Breast epithelium (tissue), 3 donors: ENCODE measurements at regions not wholly inside any gene's neighbourhood (a gene's known extent, or its start where the extent isn't known, plus 50 kb on each side); places are given as distances from the start of the nearest gene placed in this dataset.

Experiments used
- POLR2A ChIP-seq: fragments of 450-650 bp; IDR thresholded peaks from one replicate; pipeline ENCODE4 v1.6.1; 2016; ENCODE audit warnings: antibody characterized with exemption, mild to moderate bottlenecking, moderate library complexity
- POLR2AphosphoS5 ChIP-seq, 3 donors: sonication (generic); formaldehyde crosslinking; IDR thresholded peaks; one replicate each; pipeline ENCODE4 v1.6.1; 2017; ENCODE audit warnings: antibody characterized with exemption in 3 of 3
- TF ChIP-seq, protein P1 (sequence below), 3 donors: fragments of 450-650 bp; IDR thresholded peaks; one replicate each; pipeline ENCODE4 v1.5.1; 2016 to 2017; ENCODE audit warnings: antibody characterized with exemption in 3 of 3, mild to moderate bottlenecking in 3 of 3, moderate library complexity in 3 of 3

DNA sequence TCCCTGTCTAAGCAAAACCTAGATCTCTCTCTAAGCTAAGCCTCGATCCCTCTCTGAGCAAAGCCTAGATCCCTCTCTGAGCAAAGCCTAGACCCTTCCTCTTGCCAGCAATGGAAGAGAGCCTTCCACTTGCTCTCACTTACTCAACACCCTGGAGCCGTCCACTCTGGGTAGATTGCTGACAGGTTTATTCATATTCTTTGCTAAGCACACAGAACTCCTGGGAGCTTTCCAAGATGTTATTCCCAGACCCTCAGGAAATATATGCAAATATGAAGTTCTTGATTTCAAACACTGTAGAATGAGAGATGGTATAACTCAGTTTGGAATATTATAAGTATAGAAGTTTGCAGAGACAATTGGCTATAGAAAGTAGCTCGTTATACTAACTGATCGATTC lies 503.8 kb upstream of the CELF2 start:
- TF ChIP-seq, protein P1, sequence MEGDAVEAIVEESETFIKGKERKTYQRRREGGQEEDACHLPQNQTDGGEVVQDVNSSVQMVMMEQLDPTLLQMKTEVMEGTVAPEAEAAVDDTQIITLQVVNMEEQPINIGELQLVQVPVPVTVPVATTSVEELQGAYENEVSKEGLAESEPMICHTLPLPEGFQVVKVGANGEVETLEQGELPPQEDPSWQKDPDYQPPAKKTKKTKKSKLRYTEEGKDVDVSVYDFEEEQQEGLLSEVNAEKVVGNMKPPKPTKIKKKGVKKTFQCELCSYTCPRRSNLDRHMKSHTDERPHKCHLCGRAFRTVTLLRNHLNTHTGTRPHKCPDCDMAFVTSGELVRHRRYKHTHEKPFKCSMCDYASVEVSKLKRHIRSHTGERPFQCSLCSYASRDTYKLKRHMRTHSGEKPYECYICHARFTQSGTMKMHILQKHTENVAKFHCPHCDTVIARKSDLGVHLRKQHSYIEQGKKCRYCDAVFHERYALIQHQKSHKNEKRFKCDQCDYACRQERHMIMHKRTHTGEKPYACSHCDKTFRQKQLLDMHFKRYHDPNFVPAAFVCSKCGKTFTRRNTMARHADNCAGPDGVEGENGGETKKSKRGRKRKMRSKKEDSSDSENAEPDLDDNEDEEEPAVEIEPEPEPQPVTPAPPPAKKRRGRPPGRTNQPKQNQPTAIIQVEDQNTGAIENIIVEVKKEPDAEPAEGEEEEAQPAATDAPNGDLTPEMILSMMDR (IDR thresholded peaks at IDR 0.05), result no peak
- no peak for TF ChIP-seq POLR2A
- no peak for TF ChIP-seq POLR2AphosphoS5 (IDR thresholded peaks at IDR 0.05)
